ENCODE measurements at regions not wholly inside any gene's neighbourhood (a gene's known extent, or its start where the extent isn't known, plus 50 kb on each side); places are given as distances from the start of the nearest gene placed in this dataset.

GRCh38 chr4:166655705-166656104, 578.6 kb downstream of the SPOCK3 start:
- no peak for DNase-seq

- no peak for DNase-seq
Measured at GRCh38 chr4:166657261-166657660, 577.0 kb downstream of the SPOCK3 start.

GRCh38 chr4:166658585-166658984, 575.7 kb downstream of the SPOCK3 start:
- DNase-seq: no peak

- DNase-seq: no peak
Measured at GRCh38 chr4:166662266-166662843, 571.9 kb downstream of the SPOCK3 start.

- DNase-seq: no peak
Measured at GRCh38 chr4:166670341-166670740, 564.0 kb downstream of the SPOCK3 start.

- no peak for DNase-seq
Measured at GRCh38 chr4:166673911-166674310, 560.4 kb downstream of the SPOCK3 start.

GRCh38 chr4:166675411-166675810, 558.9 kb downstream of the SPOCK3 start:
- no peak for DNase-seq

GRCh38 chr4:166680796-166681195, 553.5 kb downstream of the SPOCK3 start:
- DNase-seq: no peak

GRCh38 chr4:166682200-166682599, 552.1 kb downstream of the SPOCK3 start:
- DNase-seq: no peak

Measured in suppressor macrophage treated with lipopolysaccharide for 1 hour (primary cell).